Naive thymus-derived CD4-positive, alpha-beta T cell (primary cell): ENCODE measurements at regions not wholly inside any gene's neighbourhood (a gene's known extent, or its start where the extent isn't known, plus 50 kb on each side); places are given as distances from the start of the nearest gene placed in this dataset.

Experiments
- ATAC-seq: fragments of 150-1000 bp; cut with Tn5 transposase; 2 replicates; pipeline ENCODE4 v1.10.0; 2021; ENCODE audit warnings: mild to moderate bottlenecking, moderate library complexity
- CTCF ChIA-PET: fragments of 350-600 bp; sonication (Branson Sonifier 250); formaldehyde crosslinking; loops from one replicate; lab custom pipeline; 2021; ENCODE audit warnings: antibody characterized with exemption; lab: Charles Lee
- POLR2A ChIA-PET: fragments of 350-600 bp; sonication (Branson Sonifier 250); formaldehyde crosslinking; loops from one replicate; lab custom pipeline; 2021; ENCODE audit warnings: antibody characterized with exemption, inconsistent platforms; lab: Charles Lee
- DNase-seq, 9 donors: peaks; one replicate each; pipeline versions ENCODE4 v3.0.0 to v3.0.0-alpha.2; 2020 to 2022; ENCODE audit warnings: mixed read lengths in 1 of 9
- H3K27ac ChIP-seq: one replicate; pipeline ENCODE4 v1.7.0; 2013; ENCODE audit warnings: mild to moderate bottlenecking, low read depth, low read length, moderate library complexity
- H3K27me3 ChIP-seq, 2 donors: one replicate each; pipeline ENCODE4 v1.7.0; 2013; ENCODE audit warnings: low read length in 2 of 2, mild to moderate bottlenecking in 2 of 2, moderate library complexity in 2 of 2; ENCODE audit not compliant: control insufficient read depth in 2 of 2, insufficient read depth in 2 of 2
- H3K36me3 ChIP-seq, 3 experiments: 1 replicate in 2 of 3; 2 replicates in 1 of 3; pipeline ENCODE4 v1.7.0; 2013; ENCODE audit warnings: low read length in 3 of 3, mild to moderate bottlenecking in 3 of 3, moderate library complexity in 1 of 3; ENCODE audit not compliant: insufficient read depth in 3 of 3, control insufficient read depth in 2 of 3
- H3K4me1 ChIP-seq, 2 donors: one replicate each; pipeline ENCODE4 v1.7.0; 2013; ENCODE audit warnings: low read length in 2 of 2, mild to moderate bottlenecking in 2 of 2, moderate library complexity in 1 of 2; ENCODE audit not compliant: control insufficient read depth in 2 of 2, insufficient read depth in 2 of 2
- H3K4me3 ChIP-seq: 2 replicates; pipeline ENCODE4 v1.7.0; 2013; ENCODE audit warnings: mild to moderate bottlenecking, low read length
- H3K9me3 ChIP-seq, 3 experiments: 1 replicate in 2 of 3; 2 replicates in 1 of 3; pipeline ENCODE4 v1.7.0; 2013; ENCODE audit warnings: low read length in 3 of 3; ENCODE audit not compliant: control insufficient read depth in 2 of 3
- H3K27ac Mint-ChIP-seq, 9 donors: one replicate each; pipeline ENCODE4 v1.8.0; 2020 to 2022; ENCODE audit warnings: mixed read lengths in 9 of 9, mild to moderate bottlenecking in 8 of 9, moderate library complexity in 5 of 9, inconsistent platforms in 2 of 9
- H3K27me3 Mint-ChIP-seq, 5 donors: one replicate each; pipeline ENCODE4 v1.8.0; 2021 to 2022; ENCODE audit warnings: mixed read lengths in 5 of 5, mild to moderate bottlenecking in 1 of 5
- H3K36me3 Mint-ChIP-seq, 5 donors: one replicate each; pipeline ENCODE4 v1.8.0; 2020 to 2022; ENCODE audit warnings: mixed read lengths in 5 of 5, mild to moderate bottlenecking in 3 of 5, inconsistent platforms in 1 of 5
- H3K4me1 Mint-ChIP-seq, 7 donors: one replicate each; pipeline ENCODE4 v1.8.0; 2020 to 2022; ENCODE audit warnings: mixed read lengths in 7 of 7, mild to moderate bottlenecking in 3 of 7, inconsistent platforms in 1 of 7
- H3K4me3 Mint-ChIP-seq, 10 donors: one replicate each; pipeline ENCODE4 v1.8.0; 2020 to 2022; ENCODE audit warnings: mild to moderate bottlenecking in 10 of 10, mixed read lengths in 10 of 10, moderate library complexity in 6 of 10, inconsistent platforms in 2 of 10
- H3K9me3 Mint-ChIP-seq, 11 donors: one replicate each; pipeline ENCODE4 v1.8.0; 2020 to 2022; ENCODE audit warnings: mixed read lengths in 11 of 11, mild to moderate bottlenecking in 4 of 11, inconsistent platforms in 1 of 11, moderate library complexity in 1 of 11
- intact Hi-C, 2 donors: fragments of 100-400 bp; cut with micrococcal nuclease; formaldehyde crosslinking; loops; one replicate each; pipeline ENCODE4 v1.15.1; 2023

- H3K4me3 ChIP-seq, result no peak overlapping the region
- peaks cover 0 to 5% (median 0%) of the 10 kb centered on the region in 11 donors for H3K9me3 Mint-ChIP-seq
- H3K4me1 Mint-ChIP-seq, result no peaks in the 10 kb centered on the region
- no peak for DNase-seq
- H3K27me3 ChIP-seq, result no peaks in the 10 kb centered on the region
- H3K9me3 ChIP-seq, result no peaks in the 10 kb centered on the region
- H3K27ac ChIP-seq, result no peak overlapping the region
- ATAC-seq, result no peak
- no peak overlapping the region for H3K27ac Mint-ChIP-seq
- ChIA-PET CTCF (no interaction called here), POLR2A (no interaction called here)
- no peaks in the 10 kb centered on the region for H3K4me1 ChIP-seq
- peaks cover 0 to 5% (median 0%) of the 10 kb centered on the region in 5 donors for H3K27me3 Mint-ChIP-seq
- H3K4me3 Mint-ChIP-seq, result no peak overlapping the region
- intact Hi-C loops, result no loop called here
- no peaks in the 10 kb centered on the region for H3K36me3 ChIP-seq
- H3K36me3 Mint-ChIP-seq, result no peaks in the 10 kb centered on the region
Observed at GRCh38 chr1:57968321-57968720, 544.5 kb upstream of the DAB1 start.

GRCh38 chr1:57966751-57967406 is 543.0 kb upstream of the DAB1 start:
- intact Hi-C loops, result no loop called here
- no peaks in the 10 kb centered on the region for H3K9me3 Mint-ChIP-seq
- Histone ChIP-seq H3K27me3 (no peaks in the 10 kb centered on the region), H3K4me1 (no peaks in the 10 kb centered on the region), H3K4me3 (no peak overlapping the region), H3K9me3 (no peaks in the 10 kb centered on the region), H3K36me3 (no peaks in the 10 kb centered on the region), H3K27ac (no peak overlapping the region)
- DNase-seq, result no peak
- no peak overlapping the region for H3K4me3 Mint-ChIP-seq
- H3K27me3 Mint-ChIP-seq, result peaks cover 0 to 7% (median 0%) of the 10 kb centered on the region in 5 donors
- H3K4me1 Mint-ChIP-seq, result no peaks in the 10 kb centered on the region
- ChIA-PET CTCF (no interaction called here), POLR2A (no interaction called here)
- no peak overlapping the region for H3K27ac Mint-ChIP-seq
- no peak for ATAC-seq
- H3K36me3 Mint-ChIP-seq, result no peaks in the 10 kb centered on the region

- no peak for ATAC-seq
- H3K27me3 Mint-ChIP-seq, result peaks cover 0 to 9% (median 0%) of the 10 kb centered on the region in 5 donors
- no peak overlapping the region for H3K27ac ChIP-seq
- ChIA-PET POLR2A (no interaction called here), CTCF (no interaction called here)
- no peaks in the 10 kb centered on the region for H3K36me3 ChIP-seq
- no peaks in the 10 kb centered on the region for H3K4me1 Mint-ChIP-seq
- H3K9me3 ChIP-seq, result no peaks in the 10 kb centered on the region
- H3K36me3 Mint-ChIP-seq, result no peaks in the 10 kb centered on the region
- no peak overlapping the region for H3K4me3 Mint-ChIP-seq
- intact Hi-C loops, result no loop called here
- no peaks in the 10 kb centered on the region for H3K9me3 Mint-ChIP-seq
- DNase-seq, result no peak
- H3K4me1 ChIP-seq, result no peaks in the 10 kb centered on the region
- no peak overlapping the region for H3K4me3 ChIP-seq
- no peaks in the 10 kb centered on the region for H3K27me3 ChIP-seq
- H3K27ac Mint-ChIP-seq, result no peak overlapping the region
Observed at GRCh38 chr1:57966340-57966739, 542.5 kb upstream of the DAB1 start.

GRCh38 chr1:57963581-57963980 is 539.7 kb upstream of the DAB1 start:
- no peak overlapping the region for H3K27ac Mint-ChIP-seq
- no peak for ATAC-seq

GRCh38 chr1:57959531-57960241 is 535.8 kb upstream of the DAB1 start:
- POLR2A ChIA-PET, result no interaction called here
- Histone ChIP-seq H3K4me1 (no peaks in the 10 kb centered on the region), H3K27me3 (no peaks in the 10 kb centered on the region), H3K4me3 (no peak overlapping the region), H3K27ac (no peak overlapping the region), H3K9me3 (no peaks in the 10 kb centered on the region), H3K36me3 (no peaks in the 10 kb centered on the region)
- CTCF ChIA-PET, result no interaction called here
- Mint-ChIP-seq H3K4me1 (no peaks in the 10 kb centered on the region), H3K4me3 (no peak overlapping the region), H3K36me3 (no peaks in the 10 kb centered on the region), H3K27ac (no peak overlapping the region), H3K27me3 (peaks cover 0 to 7% (median 0%) of the 10 kb centered on the region in 5 donors), H3K9me3 (no peaks in the 10 kb centered on the region)
- ATAC-seq (no peak), DNase-seq (no peak)
- intact Hi-C loops, result no loop called here

More at GRCh38 chr1:57963581-57963980, 539.7 kb upstream of the DAB1 start:
- Histone ChIP-seq H3K27ac (no peak overlapping the region), H3K9me3 (no peaks in the 10 kb centered on the region), H3K4me3 (no peak overlapping the region), H3K36me3 (no peaks in the 10 kb centered on the region), H3K4me1 (no peaks in the 10 kb centered on the region), H3K27me3 (no peaks in the 10 kb centered on the region)
- intact Hi-C loops, result no loop called here
- Mint-ChIP-seq H3K27me3 (peaks cover 0 to 11% (median 0%) of the 10 kb centered on the region in 5 donors), H3K9me3 (no peaks in the 10 kb centered on the region), H3K36me3 (no peaks in the 10 kb centered on the region), H3K4me1 (no peaks in the 10 kb centered on the region), H3K4me3 (no peak overlapping the region)
- POLR2A ChIA-PET, result no interaction called here
- CTCF ChIA-PET, result no interaction called here
- DNase-seq, result no peak

- no peak for DNase-seq
- intact Hi-C loops, result no loop called here
- Mint-ChIP-seq H3K36me3 (no peaks in the 10 kb centered on the region), H3K4me3 (no peak overlapping the region), H3K4me1 (no peaks in the 10 kb centered on the region), H3K27ac (no peak overlapping the region), H3K9me3 (no peaks in the 10 kb centered on the region), H3K27me3 (peaks cover 0 to 7% (median 6%) of the 10 kb centered on the region in 5 donors)
- ATAC-seq, result no peak
- POLR2A ChIA-PET, result no interaction called here
- H3K36me3 ChIP-seq, result no peaks in the 10 kb centered on the region
- no peaks in the 10 kb centered on the region for H3K27me3 ChIP-seq
- no peak overlapping the region for H3K4me3 ChIP-seq
- no peaks in the 10 kb centered on the region for H3K4me1 ChIP-seq
- H3K9me3 ChIP-seq, result no peaks in the 10 kb centered on the region
- CTCF ChIA-PET, result no interaction called here
- no peak overlapping the region for H3K27ac ChIP-seq
Observed at GRCh38 chr1:57957576-57957975, 533.7 kb upstream of the DAB1 start.

GRCh38 chr1:57951390-57951789 is 527.5 kb upstream of the DAB1 start:
- Mint-ChIP-seq H3K4me3 (no peak overlapping the region), H3K27ac (no peak overlapping the region), H3K9me3 (peaks cover 0 to 2% (median 0%) of the 10 kb centered on the region in 11 donors), H3K27me3 (peaks cover 0 to 13% (median 6%) of the 10 kb centered on the region in 5 donors), H3K4me1 (peaks cover 0 to 1% (median 0%) of the 10 kb centered on the region in 7 donors), H3K36me3 (no peaks in the 10 kb centered on the region)
- Histone ChIP-seq H3K4me3 (no peak overlapping the region), H3K27me3 (no peaks in the 10 kb centered on the region), H3K27ac (no peak overlapping the region), H3K9me3 (no peaks in the 10 kb centered on the region), H3K36me3 (no peaks in the 10 kb centered on the region), H3K4me1 (no peaks in the 10 kb centered on the region)
- ChIA-PET CTCF (no interaction called here), POLR2A (no interaction called here)
- no peak for ATAC-seq
- DNase-seq, result no peak
- intact Hi-C loops, result no loop called here
